ENCODE measurements at regions not wholly inside any gene's neighbourhood (a gene's known extent, or its start where the extent isn't known, plus 50 kb on each side); places are given as distances from the start of the nearest gene placed in this dataset.

- H3K4me3 ChIP-seq (replicated peaks; ENCODE audit: low read depth, low read length) = no peak overlapping the region
- DNase-seq (ENCODE audit: low read depth) = no peak
- no peak for TF ChIP-seq CTCF (IDR thresholded peaks at IDR 0.05; ENCODE audit: low read length, missing control alignments)
These were observed 1330.4 kb downstream of the XPNPEP1 start for GRCh38 chr10:108592956-108593355.

GRCh38 chr10:108591417-108591816 lies 1331.9 kb downstream of the XPNPEP1 start:
- H3K4me3 ChIP-seq (replicated peaks; ENCODE audit: low read depth, low read length) = no peak overlapping the region
- TF ChIP-seq CTCF (IDR thresholded peaks at IDR 0.05; ENCODE audit: low read length, missing control alignments) = no peak
- DNase-seq (ENCODE audit: low read depth) = no peak

- TF ChIP-seq CTCF (IDR thresholded peaks at IDR 0.05; ENCODE audit: low read length, missing control alignments) = no peak
- no peak overlapping the region for H3K4me3 ChIP-seq (replicated peaks; ENCODE audit: low read depth, low read length)
- DNase-seq (ENCODE audit: low read depth) = no peak
These were observed 1336.9 kb downstream of the XPNPEP1 start for GRCh38 chr10:108586424-108586823.

GRCh38 chr10:108583877-108584276 lies 1339.4 kb downstream of the XPNPEP1 start:
- no peak for TF ChIP-seq CTCF (IDR thresholded peaks at IDR 0.05; ENCODE audit: low read length, missing control alignments)
- no peak overlapping the region for H3K4me3 ChIP-seq (replicated peaks; ENCODE audit: low read depth, low read length)
- no peak for DNase-seq (ENCODE audit: low read depth)

- no peak for DNase-seq (ENCODE audit: low read depth)
- no peak for TF ChIP-seq CTCF (IDR thresholded peaks at IDR 0.05; ENCODE audit: low read length, missing control alignments)
These were observed 1340.4 kb downstream of the XPNPEP1 start for GRCh38 chr10:108582888-108583287.

GRCh38 chr10:108582387-108582786 lies 1340.9 kb downstream of the XPNPEP1 start:
- peak; percentile 46 for DNase-seq (ENCODE audit: low read depth)
- no peak overlapping the region for H3K4me3 ChIP-seq (replicated peaks; ENCODE audit: low read depth, low read length)
- TF ChIP-seq CTCF (IDR thresholded peaks at IDR 0.05; ENCODE audit: low read length, missing control alignments) = no peak

More at GRCh38 chr10:108582888-108583287, 1340.4 kb downstream of the XPNPEP1 start:
- no peak overlapping the region for H3K4me3 ChIP-seq (replicated peaks; ENCODE audit: low read depth, low read length)

GRCh38 chr10:108578258-108578657 lies 1345.1 kb downstream of the XPNPEP1 start:
- DNase-seq (ENCODE audit: low read depth) = no peak
- TF ChIP-seq CTCF (IDR thresholded peaks at IDR 0.05; ENCODE audit: low read length, missing control alignments) = no peak
- H3K4me3 ChIP-seq (replicated peaks; ENCODE audit: low read depth, low read length) = no peak overlapping the region

Measured in fibroblast of pulmonary artery (primary cell).